Fibroblast of pulmonary artery (primary cell): ENCODE measurements at regions not wholly inside any gene's neighbourhood (a gene's known extent, or its start where the extent isn't known, plus 50 kb on each side); places are given as distances from the start of the nearest gene placed in this dataset.
"Not testable (repeated sequence)": the region's sequence is repeated elsewhere in the genome, so short reads cannot be mapped to it uniquely, and the experiment has no call there.

ENCODE experiments used
- DNase-seq: peaks from one replicate; pipeline ENCODE4 v3.0.0-alpha.2; 2010; ENCODE audit warnings: low read depth
- H3K4me3 ChIP-seq: replicated peaks from 2 replicates; pipeline ENCODE4 v1.5.1; 2011; ENCODE audit warnings: low read depth, mild to moderate bottlenecking, control low read depth, low read length, moderate library complexity
- CTCF ChIP-seq: IDR thresholded peaks from 2 replicates; pipeline ENCODE4 v1.5.1; 2011; ENCODE audit warnings: mild to moderate bottlenecking, control low read depth, low read length, inconsistent platforms; ENCODE audit errors: missing control alignments

- TF ChIP-seq CTCF = no peak
- no peak for DNase-seq
- no peak overlapping the region for H3K4me3 ChIP-seq
These were observed 100.2 kb upstream of the SP4 start for GRCh38 chr7:21327422-21328409.

GRCh38 chr7:21330462-21331178, 97.3 kb upstream of the SP4 start:
- TF ChIP-seq CTCF = no peak
- DNase-seq = no peak
- no peak overlapping the region for H3K4me3 ChIP-seq

GRCh38 chr7:21334906-21335305, 93.0 kb upstream of the SP4 start:
- no peak overlapping the region for H3K4me3 ChIP-seq
- DNase-seq = no peak
- no peak for TF ChIP-seq CTCF

GRCh38 chr7:21336743-21337142, 91.1 kb upstream of the SP4 start:
- no peak overlapping the region for H3K4me3 ChIP-seq
- TF ChIP-seq CTCF = no peak
- DNase-seq = no peak

- H3K4me3 ChIP-seq = no peak overlapping the region
- no peak for TF ChIP-seq CTCF
- DNase-seq = no peak
These were observed 89.1 kb upstream of the SP4 start for GRCh38 chr7:21338728-21339164.

- H3K4me3 ChIP-seq, DNase-seq: not testable (repeated sequence)
These were observed 83.0 kb upstream of the SP4 start for GRCh38 chr7:21344900-21345299.

GRCh38 chr7:21345361-21345760, 82.5 kb upstream of the SP4 start:
- no peak overlapping the region for H3K4me3 ChIP-seq
- DNase-seq = no peak
- no peak for TF ChIP-seq CTCF
